Neuronal stem cell (in vitro differentiated cells): ENCODE measurements at regions not wholly inside any gene's neighbourhood (a gene's known extent, or its start where the extent isn't known, plus 50 kb on each side); places are given as distances from the start of the nearest gene placed in this dataset. TPM values are rescaled to one million over a fixed set of nuclear protein-coding genes. Genes with fewer than 3 reads are reported as not detected.

Experiments used
- DNase-seq: peaks from one replicate; pipeline ENCODE4 v3.0.0-alpha.2; 2013; ENCODE audit warnings: low spot score
- H2AFZ ChIP-seq: one replicate; pipeline ENCODE4 v1.6.1; 2013; ENCODE audit warnings: mild to moderate bottlenecking, low read length, inconsistent platforms
- H2AK5ac ChIP-seq: 2 replicates; pipeline ENCODE4 v1.6.1; 2013; ENCODE audit warnings: low read depth, mild to moderate bottlenecking, inconsistent platforms, low read length, moderate library complexity, mixed read lengths
- H2BK120ac ChIP-seq: 2 replicates; pipeline ENCODE4 v1.6.1; 2013; ENCODE audit warnings: low read depth, mild to moderate bottlenecking, inconsistent platforms, low read length, moderate library complexity, mixed read lengths
- H2BK12ac ChIP-seq: one replicate; pipeline ENCODE4 v1.6.1; 2013; ENCODE audit warnings: low read length, inconsistent platforms
- H2BK15ac ChIP-seq: 2 replicates; pipeline ENCODE4 v1.6.1; 2013; ENCODE audit warnings: mild to moderate bottlenecking, low read length, inconsistent platforms, mixed read lengths
- H2BK5ac ChIP-seq: one replicate; pipeline ENCODE4 v1.6.1; 2013; ENCODE audit warnings: inconsistent platforms, mild to moderate bottlenecking, low read length, moderate library complexity
- H3K14ac ChIP-seq: one replicate; pipeline ENCODE4 v1.6.1; 2013; ENCODE audit warnings: low read length, inconsistent platforms
- H3K18ac ChIP-seq: 2 replicates; pipeline ENCODE4 v1.6.1; 2013; ENCODE audit warnings: low read length, inconsistent platforms
- H3K23ac ChIP-seq: 2 replicates; pipeline ENCODE4 v1.6.1; 2013; ENCODE audit warnings: low read depth, mild to moderate bottlenecking, mixed read lengths, low read length, inconsistent platforms; ENCODE audit not compliant: poor library complexity
- H3K27ac ChIP-seq: replicated peaks from 3 replicates; pipeline ENCODE4 v1.5.1; 2013; ENCODE audit warnings: low read length, inconsistent platforms
- H3K27me3 ChIP-seq, 3 experiments: 2 replicates each; pipeline ENCODE4 v1.6.1; 2013; ENCODE audit warnings: low read length in 3 of 3, mild to moderate bottlenecking in 2 of 3, inconsistent platforms in 1 of 3, low read depth in 1 of 3, mixed read lengths in 1 of 3, moderate library complexity in 1 of 3; ENCODE audit not compliant: control insufficient read depth in 3 of 3, insufficient read depth in 3 of 3
- H3K36me3 ChIP-seq, 2 donors: replicated peaks in 1 of 2; 2 replicates each; pipeline ENCODE4 v1.6.1; 2013; ENCODE audit warnings: low read length in 2 of 2; ENCODE audit not compliant: control insufficient read depth in 2 of 2, insufficient read depth in 2 of 2
- H3K4ac ChIP-seq: 2 replicates; pipeline ENCODE4 v1.6.1; 2013; ENCODE audit warnings: inconsistent platforms, mild to moderate bottlenecking, low read length, moderate library complexity
- H3K4me1 ChIP-seq, 2 donors: 1 replicate in 1 of 2; 2 replicates in 1 of 2; pipeline ENCODE4 v1.6.1; 2013; ENCODE audit warnings: low read length in 2 of 2, low read depth in 1 of 2; ENCODE audit not compliant: control insufficient read depth in 2 of 2, insufficient read depth in 1 of 2
- H3K4me2 ChIP-seq: one replicate; pipeline ENCODE4 v1.6.1; 2013; ENCODE audit warnings: mild to moderate bottlenecking, low read length, inconsistent platforms; ENCODE audit not compliant: insufficient read depth, poor library complexity, severe bottlenecking
- H3K4me3 ChIP-seq, 2 donors: 2 replicates each; pipeline ENCODE4 v1.5.1; 2013; ENCODE audit warnings: low read length in 2 of 2, mild to moderate bottlenecking in 2 of 2, inconsistent platforms in 1 of 2, moderate library complexity in 1 of 2
- H3K79me1 ChIP-seq: one replicate; pipeline ENCODE4 v1.6.1; 2013; ENCODE audit warnings: low read depth, mild to moderate bottlenecking, inconsistent platforms, low read length, moderate library complexity
- H3K9ac ChIP-seq: one replicate; pipeline ENCODE4 v1.6.1; 2013; ENCODE audit warnings: mild to moderate bottlenecking, low read depth, low read length, inconsistent platforms; ENCODE audit not compliant: poor library complexity
- H3K9me3 ChIP-seq, 2 donors: replicated peaks in 1 of 2; 2 replicates each; pipeline versions ENCODE3 to v1.6.1; 2013; ENCODE audit warnings: low read length in 2 of 2, mild to moderate bottlenecking in 2 of 2, inconsistent platforms in 1 of 2, low read depth in 1 of 2, mixed read lengths in 1 of 2, moderate library complexity in 1 of 2; ENCODE audit not compliant: control insufficient read depth in 2 of 2, insufficient read depth in 1 of 2
- H4K8ac ChIP-seq: one replicate; pipeline ENCODE4 v1.6.1; 2013; ENCODE audit warnings: low read depth, mild to moderate bottlenecking, inconsistent platforms, low read length, moderate library complexity
- H4K91ac ChIP-seq: one replicate; pipeline ENCODE4 v1.6.1; 2013; ENCODE audit warnings: low read length, low read depth, mild to moderate bottlenecking, inconsistent platforms; ENCODE audit not compliant: poor library complexity
- WGBS, 2 donors: extraction: QIAGEN DNeasy Blood & Tissue Kit; methylation state at CpG; one replicate each; pipeline ENCODE4 v1.1.7; 2013; ENCODE audit warnings: missing lambda C conversion rate in 2 of 2, mixed read lengths in 1 of 2; ENCODE audit not compliant: insufficient read length in 2 of 2, insufficient replicate concordance in 1 of 2; ENCODE audit errors: extremely low coverage in 2 of 2; 5-methylcytosine and 5-hydroxymethylcytosine counted together
- small RNA-seq: library from polyadenylated mRNA; stranded (forward); fragments of <200 nt; extraction: miRNeasy Mini kit (QIAGEN cat#:217004); gene quantifications from one replicate; pipeline ENCODE3, GENCODE V24; 2013; ENCODE audit not compliant: insufficient read depth

DNA sequence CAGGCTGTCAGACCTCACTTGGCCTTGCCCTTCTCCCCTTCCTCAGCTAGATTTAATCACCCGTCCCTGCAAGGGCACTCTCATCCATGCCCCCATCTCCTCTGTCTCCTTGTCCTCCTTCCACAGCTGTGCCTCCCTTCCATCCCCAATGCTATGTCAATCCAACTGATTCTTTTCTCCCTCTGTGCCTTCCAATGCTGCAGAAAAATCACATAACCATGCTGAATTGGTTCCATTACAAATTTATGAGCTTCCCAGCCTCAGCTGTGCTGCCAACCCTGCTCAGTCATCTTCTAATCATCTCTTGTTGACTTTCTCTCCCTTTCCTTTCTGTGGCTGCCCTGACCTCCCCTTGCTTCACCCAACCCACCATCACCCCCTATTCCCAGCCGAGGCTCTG is 56.3 kb upstream of the PIRT start:
- H2AK5ac ChIP-seq: no peak overlapping the region
- no peak for DNase-seq
- H3K36me3 ChIP-seq: no peaks in the 10 kb centered on the region
- H2BK12ac ChIP-seq: no peak overlapping the region
- H3K4me2 ChIP-seq: no peak overlapping the region
- H2AFZ ChIP-seq: no peak overlapping the region
- no peaks in the 10 kb centered on the region for H3K4me1 ChIP-seq
- H3K23ac ChIP-seq: no peak overlapping the region
- no peaks in the 10 kb centered on the region for H3K79me1 ChIP-seq
- H2BK5ac ChIP-seq: no peak overlapping the region
- H2BK15ac ChIP-seq: no peak overlapping the region
- no CpG with 5 or more reads among the region's 2 CpGs for WGBS, 2 donors
- H3K27ac ChIP-seq: no peak overlapping the region
- no peak overlapping the region for H2BK120ac ChIP-seq
- H4K91ac ChIP-seq: no peak overlapping the region
- no peak overlapping the region for H3K14ac ChIP-seq
- no peak overlapping the region for H3K18ac ChIP-seq
- H3K27me3 ChIP-seq: no peaks in the 10 kb centered on the region
- H3K9ac ChIP-seq: no peak overlapping the region
- no peak overlapping the region for H3K4ac ChIP-seq
- H3K9me3 ChIP-seq: peaks cover 0 to 2% of the 10 kb centered on the region in 2 donors
- H4K8ac ChIP-seq: no peak overlapping the region
- no peak overlapping the region for H3K4me3 ChIP-seq

DNA sequence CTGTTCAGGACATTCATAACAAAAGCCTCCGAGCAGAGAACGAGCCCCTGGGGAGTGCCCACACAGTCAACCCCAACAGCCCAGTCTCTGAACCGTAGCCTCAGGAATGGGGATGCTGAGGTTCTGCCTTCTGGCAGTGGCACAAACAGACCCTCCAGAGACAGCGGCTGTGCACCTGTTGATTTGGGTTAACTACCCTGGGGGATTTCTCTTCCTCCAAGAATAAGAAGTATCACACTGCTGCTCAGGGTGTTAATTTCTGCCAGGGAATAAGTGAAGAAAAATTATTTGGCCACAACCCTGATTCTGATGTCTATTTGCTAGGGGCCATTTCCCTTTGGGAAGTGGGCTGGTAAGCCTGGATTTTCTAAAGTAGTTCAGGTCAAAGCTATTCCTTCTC is 51.0 kb upstream of the PIRT start:
- Histone ChIP-seq H2AFZ (no peak overlapping the region), H3K9me3 (peaks cover 0 to 2% of the 10 kb centered on the region in 2 donors), H3K4ac (no peak overlapping the region), H3K4me1 (peaks cover 0 to 3% of the 10 kb centered on the region in 2 donors), H3K79me1 (no peaks in the 10 kb centered on the region), H3K23ac (no peak overlapping the region), H3K36me3 (no peaks in the 10 kb centered on the region), H2BK120ac (no peak overlapping the region), H2BK15ac (no peak overlapping the region), H3K27ac (no peak overlapping the region), H2AK5ac (no peak overlapping the region), H3K14ac (no peak overlapping the region), H3K18ac (no peak overlapping the region), H4K8ac (no peak overlapping the region), H3K27me3 (no peaks in the 10 kb centered on the region), H2BK5ac (no peak overlapping the region), H3K9ac (no peak overlapping the region), H3K4me2 (no peak overlapping the region), H3K4me3 (no peak overlapping the region), H4K91ac (no peak overlapping the region), H2BK12ac (no peak overlapping the region)
- no CpG with 5 or more reads among the region's 4 CpGs for WGBS, 2 donors
- DNase-seq: no peak

Small RNA genes in the stretch of these regions (small RNA-seq; reads per million reads assigned to genes)
- gene RN7SL601P: not detected
